Tibial artery (tissue), 4 donors: ENCODE measurements at regions not wholly inside any gene's neighbourhood (a gene's known extent, or its start where the extent isn't known, plus 50 kb on each side); places are given as distances from the start of the nearest gene placed in this dataset.

Experiments
- DNase-seq, 2 donors: peaks; one replicate each; pipeline ENCODE4 v3.0.0-alpha.2; 2019
- H3K27ac ChIP-seq, 2 donors: fragments of 200-600 bp; sonication (generic) in 1 of 2; 1 replicate in 1 of 2; 2 replicates in 1 of 2; pipeline ENCODE4 v1.5.1; 2018 to 2019; ENCODE audit warnings: mild to moderate bottlenecking in 1 of 2
- H3K27me3 ChIP-seq, 2 donors: fragments of 200-600 bp; sonication (generic) in 1 of 2; one replicate each; pipeline versions ENCODE4 v1.5.1 to v1.6.0; 2016 to 2019
- H3K36me3 ChIP-seq, 3 donors: fragments of 200-600 bp; sonication (generic) in 2 of 3; one replicate each; pipeline ENCODE4 v1.5.1; 2016 to 2019; ENCODE audit warnings: mild to moderate bottlenecking in 2 of 3
- H3K4me1 ChIP-seq, 4 donors: fragments of 200-600 bp; sonication (generic) in 2 of 4; 1 replicate in 3 of 4; 2 replicates in 1 of 4; pipeline ENCODE4 v1.5.1; 2016 to 2019
- H3K4me3 ChIP-seq, 2 donors: fragments of 200-600 bp; sonication (generic) in 1 of 2; 1 replicate in 1 of 2; 2 replicates in 1 of 2; pipeline ENCODE4 v1.5.1; 2018 to 2019; ENCODE audit warnings: mild to moderate bottlenecking in 2 of 2
- H3K9me3 ChIP-seq, 3 donors: fragments of 200-600 bp; sonication (generic) in 1 of 3; one replicate each; pipeline ENCODE4 v1.5.1; 2016 to 2019
- CTCF ChIP-seq, 2 experiments: fragments of 200-600 bp in 1 of 2; fragments of 450-650 bp in 1 of 2; IDR thresholded peaks; one replicate each; pipeline ENCODE4 v1.5.1; 2017 to 2019; ENCODE audit warnings: antibody characterized with exemption in 2 of 2, mild to moderate bottlenecking in 1 of 2, moderate library complexity in 1 of 2
- intact Hi-C: fragments of 100-400 bp; cut with DNase I; formaldehyde crosslinking; loops from one replicate; pipeline ENCODE4 v1.15.0; 2023; ENCODE audit warnings: low total_unique reads

GRCh38 chr2:142594935-142595334 is 282.5 kb upstream of the KYNU start:
- H3K9me3 ChIP-seq: no peaks in the 10 kb centered on the region
- H3K27me3 ChIP-seq: no peaks in the 10 kb centered on the region
- no peak for DNase-seq
- no peak for TF ChIP-seq CTCF (IDR thresholded peaks at IDR 0.05)
- H3K4me1 ChIP-seq: no peaks in the 10 kb centered on the region
- no peaks in the 10 kb centered on the region for H3K36me3 ChIP-seq
- no peak overlapping the region for H3K4me3 ChIP-seq
- H3K27ac ChIP-seq: no peak overlapping the region
- intact Hi-C loops: no loop called here

- H3K4me3 ChIP-seq: no peak overlapping the region
- H3K27ac ChIP-seq: no peak overlapping the region
- no peak for TF ChIP-seq CTCF (IDR thresholded peaks at IDR 0.05)
These were observed 285.3 kb upstream of the KYNU start for GRCh38 chr2:142592171-142592570.

DNA sequence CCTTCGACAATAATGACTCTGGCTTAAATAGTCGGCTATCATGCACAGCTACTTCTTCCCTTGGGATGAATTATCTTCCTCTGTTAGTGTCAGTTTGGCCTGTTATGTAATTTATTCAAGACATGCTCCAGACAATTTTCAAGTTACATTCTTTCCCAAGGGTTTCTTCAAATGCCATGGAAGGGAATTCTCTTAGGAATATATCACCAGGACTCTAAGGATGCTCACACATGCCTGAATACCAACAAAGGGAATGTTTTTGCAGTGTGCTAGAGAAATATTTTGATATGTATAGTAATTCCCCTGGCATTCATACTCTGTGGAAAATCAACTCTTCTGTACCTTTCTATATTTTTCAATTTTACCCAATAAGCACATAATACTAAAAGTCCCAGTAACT is 286.0 kb upstream of the KYNU start:
- H3K9me3 ChIP-seq: no peaks in the 10 kb centered on the region
- no peak overlapping the region for H3K4me3 ChIP-seq
- no peaks in the 10 kb centered on the region for H3K27me3 ChIP-seq
- DNase-seq: no peak
- H3K36me3 ChIP-seq: no peaks in the 10 kb centered on the region
- intact Hi-C loops: no loop called here
- no peaks in the 10 kb centered on the region for H3K4me1 ChIP-seq
- TF ChIP-seq CTCF (IDR thresholded peaks at IDR 0.05): no peak
- no peak overlapping the region for H3K27ac ChIP-seq

More at GRCh38 chr2:142592171-142592570, 285.3 kb upstream of the KYNU start:
- DNase-seq: no peak
- intact Hi-C loops: no loop called here
- H3K9me3 ChIP-seq: no peaks in the 10 kb centered on the region
- H3K36me3 ChIP-seq: no peaks in the 10 kb centered on the region
- H3K27me3 ChIP-seq: no peaks in the 10 kb centered on the region
- H3K4me1 ChIP-seq: no peaks in the 10 kb centered on the region

- DNase-seq: no peak
- Histone ChIP-seq H3K4me1 (no peaks in the 10 kb centered on the region), H3K27me3 (no peaks in the 10 kb centered on the region), H3K27ac (no peak overlapping the region), H3K36me3 (no peaks in the 10 kb centered on the region), H3K4me3 (no peak overlapping the region), H3K9me3 (no peaks in the 10 kb centered on the region)
- intact Hi-C loops: no loop called here
- TF ChIP-seq CTCF (IDR thresholded peaks at IDR 0.05): no peak
These were observed 289.2 kb upstream of the KYNU start for GRCh38 chr2:142588269-142588668.

DNA sequence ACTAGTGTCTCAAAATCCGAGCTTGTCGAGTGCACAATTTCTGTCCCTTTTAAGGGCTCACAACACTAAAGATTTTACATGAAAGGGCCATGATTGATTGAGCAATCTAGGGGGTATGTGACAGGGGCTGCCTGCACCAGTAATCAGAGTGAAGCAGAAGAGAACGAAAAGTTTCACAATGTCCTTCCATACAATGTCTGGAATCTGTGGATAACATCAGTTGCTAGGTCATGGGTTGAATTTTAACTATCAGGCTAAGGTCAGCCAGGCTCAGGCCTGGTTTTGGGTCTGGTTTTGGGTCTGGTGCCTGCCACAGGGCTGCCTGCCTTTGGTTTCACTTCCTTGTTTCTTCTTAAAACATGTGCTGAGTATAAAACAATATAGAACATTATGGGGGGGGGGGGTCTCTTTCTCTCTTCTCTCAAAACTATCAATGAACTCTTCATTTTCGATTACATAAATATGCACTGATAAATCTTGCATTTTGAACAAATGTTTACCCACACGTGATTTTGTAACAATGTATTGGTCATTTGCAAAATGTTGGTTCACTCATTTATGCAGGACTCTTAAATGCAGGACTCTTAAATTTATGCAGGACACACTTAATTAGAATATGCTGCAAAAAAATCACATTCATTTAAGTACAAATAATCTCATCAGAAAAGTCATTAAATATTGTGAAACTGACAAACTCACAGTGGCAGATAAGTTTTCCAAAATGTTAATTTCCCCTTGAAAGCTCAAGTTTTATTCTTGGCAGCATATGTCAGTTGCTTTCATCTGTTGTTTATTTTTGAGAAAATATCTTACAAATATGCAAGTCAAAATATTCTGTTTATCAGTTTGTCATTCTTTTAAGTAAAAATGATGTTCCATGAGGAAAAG is 290.5 kb upstream of the KYNU start:
- no peaks in the 10 kb centered on the region for H3K9me3 ChIP-seq
- H3K36me3 ChIP-seq: no peaks in the 10 kb centered on the region
- H3K4me3 ChIP-seq: no peak overlapping the region
- no peak overlapping the region for H3K27ac ChIP-seq
- DNase-seq: no peak
- TF ChIP-seq CTCF (IDR thresholded peaks at IDR 0.05): no peak
- H3K4me1 ChIP-seq: no peaks in the 10 kb centered on the region
- intact Hi-C loops: no loop called here
- no peaks in the 10 kb centered on the region for H3K27me3 ChIP-seq
